ENCODE measurements at regions not wholly inside any gene's neighbourhood (a gene's known extent, or its start where the extent isn't known, plus 50 kb on each side); places are given as distances from the start of the nearest gene placed in this dataset.

GRCh38 chr14:88079624-88080023 lies 74.7 kb downstream of the GPR65 start:
- Histone ChIP-seq H3K4me3 (replicated peaks; ENCODE audit: insufficient read depth, low read length) (no peak overlapping the region), H3K27me3 (ENCODE audit: insufficient read depth, poor library complexity, severe bottlenecking) (no peaks in the 10 kb centered on the region), H3K27ac (replicated peaks) (no peak overlapping the region)
- TF ChIP-seq GABPA (IDR thresholded peaks at IDR 0.05; ENCODE audit: low read depth): no peak
- TF ChIP-seq POLR2AphosphoS5 (IDR thresholded peaks at IDR 0.05; ENCODE audit: low read depth): no peak
- no peak for TF ChIP-seq CTCF (IDR thresholded peaks at IDR 0.05; ENCODE audit: insufficient read depth, low read length)
- no peak for TF ChIP-seq SPI1 (IDR thresholded peaks at IDR 0.05; ENCODE audit: borderline replicate concordance, low read depth)
- no peak for TF ChIP-seq REST (IDR thresholded peaks at IDR 0.05; ENCODE audit: insufficient replicate concordance, low read depth)
- no peak for DNase-seq (ENCODE audit: low read depth in 1 of 2, low spot score in 1 of 2)

- DNase-seq (ENCODE audit: low read depth in 1 of 2, low spot score in 1 of 2): no peak
- H3K27me3 ChIP-seq (ENCODE audit: insufficient read depth, poor library complexity, severe bottlenecking): no peaks in the 10 kb centered on the region
- no peak overlapping the region for H3K4me3 ChIP-seq (replicated peaks; ENCODE audit: insufficient read depth, low read length)
- TF ChIP-seq POLR2AphosphoS5 (IDR thresholded peaks at IDR 0.05; ENCODE audit: low read depth): no peak
- no peak for TF ChIP-seq GABPA (IDR thresholded peaks at IDR 0.05; ENCODE audit: low read depth)
- H3K27ac ChIP-seq (replicated peaks): no peak overlapping the region
These were observed 80.8 kb downstream of the GPR65 start for GRCh38 chr14:88085736-88086135.

GRCh38 chr14:88089445-88089844 lies 84.5 kb downstream of the GPR65 start:
- Histone ChIP-seq H3K27ac (replicated peaks) (no peak overlapping the region), H3K4me3 (replicated peaks; ENCODE audit: insufficient read depth, low read length) (no peak overlapping the region)

GRCh38 chr14:88092529-88092928 lies 87.6 kb downstream of the GPR65 start:
- H3K4me3 ChIP-seq (replicated peaks; ENCODE audit: insufficient read depth, low read length): no peak overlapping the region
- H3K27ac ChIP-seq (replicated peaks): no peak overlapping the region
- DNase-seq (ENCODE audit: low read depth in 1 of 2, low spot score in 1 of 2): no peak
- H3K27me3 ChIP-seq (ENCODE audit: insufficient read depth, poor library complexity, severe bottlenecking): no peaks in the 10 kb centered on the region
- TF ChIP-seq REST (IDR thresholded peaks at IDR 0.05; ENCODE audit: insufficient replicate concordance, low read depth): no peak
- no peak for TF ChIP-seq SPI1 (IDR thresholded peaks at IDR 0.05; ENCODE audit: borderline replicate concordance, low read depth)
- no peak for TF ChIP-seq POLR2AphosphoS5 (IDR thresholded peaks at IDR 0.05; ENCODE audit: low read depth)
- no peak for TF ChIP-seq GABPA (IDR thresholded peaks at IDR 0.05; ENCODE audit: low read depth)
- no peak for TF ChIP-seq CTCF (IDR thresholded peaks at IDR 0.05; ENCODE audit: insufficient read depth, low read length)

More at GRCh38 chr14:88089445-88089844, 84.5 kb downstream of the GPR65 start:
- no peak for DNase-seq (ENCODE audit: low read depth in 1 of 2, low spot score in 1 of 2)
- no peaks in the 10 kb centered on the region for H3K27me3 ChIP-seq (ENCODE audit: insufficient read depth, poor library complexity, severe bottlenecking)
- TF ChIP-seq GABPA (IDR thresholded peaks at IDR 0.05; ENCODE audit: low read depth): no peak
- TF ChIP-seq REST (IDR thresholded peaks at IDR 0.05; ENCODE audit: insufficient replicate concordance, low read depth): no peak
- TF ChIP-seq SPI1 (IDR thresholded peaks at IDR 0.05; ENCODE audit: borderline replicate concordance, low read depth): no peak
